GM21447 (cell line): ENCODE measurements at regions not wholly inside any gene's neighbourhood (a gene's known extent, or its start where the extent isn't known, plus 50 kb on each side); places are given as distances from the start of the nearest gene placed in this dataset.

Experiments
- ATAC-seq: cut with Tn5 transposase; IDR thresholded peaks from one replicate; pipeline ENCODE4 v1.9.1; 2021; ENCODE audit not compliant: unreplicated experiment

DNA sequence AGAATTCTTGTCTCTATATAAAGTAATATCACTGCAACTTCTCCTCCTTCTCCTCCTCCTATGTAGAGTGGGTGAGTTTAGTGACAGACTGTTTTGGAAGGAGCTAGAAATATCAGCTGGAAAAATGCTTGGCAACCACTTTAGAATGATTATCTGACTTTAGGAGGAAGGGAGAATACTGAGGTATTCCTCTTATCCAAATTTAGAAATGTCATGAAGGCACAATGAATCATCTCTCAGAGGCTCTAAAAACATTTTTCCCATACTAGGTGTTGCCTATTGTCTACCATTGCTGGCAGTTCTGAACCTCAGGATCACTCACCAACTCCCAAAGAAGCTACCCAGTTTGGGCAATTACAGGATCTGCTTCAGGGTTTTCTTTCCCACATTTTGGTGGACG lies 306.6 kb upstream of the ATP2B1 start:
- no peak for ATAC-seq

GRCh38 chr12:90013409-90013808 lies 304.8 kb upstream of the ATP2B1 start:
- peak; percentile 78 for ATAC-seq

GRCh38 chr12:90010089-90010488 lies 301.5 kb upstream of the ATP2B1 start:
- ATAC-seq = no peak

DNA sequence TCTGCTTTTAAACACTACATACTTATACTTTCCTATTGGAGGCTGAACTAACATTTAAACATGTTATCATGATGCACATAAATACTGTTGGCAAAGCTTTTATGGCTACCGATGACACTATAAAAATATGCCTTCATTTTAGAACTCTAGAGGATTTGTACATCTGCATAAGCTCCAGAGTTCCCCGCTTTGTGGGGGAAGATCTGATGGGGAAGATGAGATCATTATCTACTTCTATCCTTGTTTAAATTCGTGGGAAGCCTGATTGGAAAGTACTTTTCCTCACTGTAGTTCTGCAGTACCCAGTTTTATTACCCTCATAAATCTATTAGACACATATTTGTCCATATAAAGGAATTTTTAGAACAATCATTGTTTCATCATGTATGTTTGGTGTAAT lies 299.6 kb upstream of the ATP2B1 start:
- ATAC-seq = no peak

- ATAC-seq = no peak
Measured at GRCh38 chr12:90004319-90005074, 295.9 kb upstream of the ATP2B1 start.

- ATAC-seq = no peak
Measured at GRCh38 chr12:90003688-90004087, 295.1 kb upstream of the ATP2B1 start.

DNA sequence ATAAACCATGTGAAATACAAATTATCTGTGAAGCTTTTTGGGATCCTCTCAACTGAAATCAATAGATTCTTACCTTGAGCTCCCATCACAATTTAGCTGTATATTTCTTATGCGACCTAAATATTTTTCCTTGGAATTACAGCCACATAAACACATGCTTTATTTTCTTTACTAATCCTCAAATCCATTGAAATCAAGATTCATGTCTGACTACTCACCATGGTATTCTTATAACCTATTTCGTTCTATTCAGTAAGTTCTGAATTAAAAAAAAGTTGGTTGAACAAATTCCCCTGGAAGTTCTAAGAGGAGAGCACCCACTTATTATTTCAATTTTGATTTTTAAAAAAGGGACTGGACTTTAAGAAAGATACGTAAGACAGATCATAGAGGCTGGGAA lies 292.1 kb upstream of the ATP2B1 start:
- no peak for ATAC-seq

DNA sequence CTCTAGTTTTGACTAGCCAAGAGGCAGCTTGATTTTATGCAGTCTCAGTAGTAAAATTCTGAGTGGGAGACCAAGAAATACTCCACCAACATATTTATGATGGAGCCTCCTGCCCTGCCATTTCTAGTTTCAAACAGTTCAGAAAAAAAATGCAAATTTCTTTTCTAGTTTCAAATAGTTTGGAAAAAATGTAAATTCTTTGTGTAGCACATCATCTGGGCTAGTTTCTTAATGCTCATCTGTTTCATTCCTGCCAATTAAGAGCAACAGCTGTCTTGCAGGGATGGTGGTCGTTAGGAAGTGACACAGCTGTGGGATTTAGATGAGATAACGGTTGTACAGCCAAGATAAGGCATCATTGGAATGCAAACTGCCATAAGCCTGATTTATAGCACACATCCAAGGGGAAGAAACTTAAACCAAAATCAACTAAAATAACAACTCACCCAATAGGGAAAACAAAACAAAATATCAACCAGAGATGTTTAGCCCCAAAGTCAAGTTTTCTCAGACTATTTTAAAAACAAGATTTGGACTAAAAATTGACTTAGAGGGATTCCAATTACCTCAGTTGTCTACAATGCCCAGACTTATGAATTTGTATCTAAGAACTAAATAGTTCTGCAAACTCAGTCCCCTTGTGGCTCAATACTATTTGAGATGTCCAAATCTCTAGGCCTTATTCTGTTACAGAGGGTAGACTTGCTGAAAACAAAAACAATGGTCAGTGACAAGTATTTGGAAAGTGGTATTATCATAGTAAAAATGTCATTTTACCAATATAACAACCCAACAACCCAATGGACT lies 291.3 kb upstream of the ATP2B1 start:
- ATAC-seq = no peak

DNA sequence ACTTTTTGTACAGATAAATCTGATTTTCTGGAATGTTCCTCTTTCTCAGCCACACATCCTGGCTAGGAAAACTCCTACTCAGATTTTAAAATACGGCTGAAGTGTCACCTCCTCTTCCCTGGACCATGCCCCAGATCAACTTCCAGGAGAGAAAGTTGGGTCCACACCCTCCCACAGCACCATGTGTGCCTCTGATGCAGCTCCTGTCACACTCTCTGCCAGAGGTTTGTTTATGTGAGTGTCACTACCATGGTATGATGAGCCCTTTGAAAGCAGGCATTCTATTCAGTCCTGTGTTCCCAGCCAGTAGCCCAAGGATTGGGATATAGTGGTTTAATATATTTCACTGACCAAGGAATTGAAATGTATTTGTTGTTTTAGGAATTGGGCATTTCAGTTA lies 287.2 kb upstream of the ATP2B1 start:
- no peak for ATAC-seq

- no peak for ATAC-seq
Measured at GRCh38 chr12:89994911-89995310, 286.3 kb upstream of the ATP2B1 start.

DNA sequence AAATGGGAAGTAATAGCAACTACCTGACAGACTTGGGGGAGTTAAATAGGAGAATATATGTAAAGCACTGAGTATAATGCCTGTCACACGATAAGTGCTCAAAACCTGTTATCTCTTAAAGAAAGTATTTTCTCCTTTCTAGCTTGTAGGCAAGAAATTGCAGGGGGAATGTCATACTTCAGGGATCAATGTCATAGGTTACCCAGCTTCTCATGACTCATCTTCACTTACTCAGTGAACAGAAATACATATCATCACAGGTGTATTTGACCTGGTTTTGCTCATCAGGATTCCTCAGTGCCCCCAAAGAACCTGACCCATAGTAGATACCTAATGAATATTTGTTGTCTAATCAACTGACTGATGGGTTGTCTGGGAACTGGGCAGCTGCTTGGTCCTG lies 285.0 kb upstream of the ATP2B1 start:
- no peak for ATAC-seq

DNA sequence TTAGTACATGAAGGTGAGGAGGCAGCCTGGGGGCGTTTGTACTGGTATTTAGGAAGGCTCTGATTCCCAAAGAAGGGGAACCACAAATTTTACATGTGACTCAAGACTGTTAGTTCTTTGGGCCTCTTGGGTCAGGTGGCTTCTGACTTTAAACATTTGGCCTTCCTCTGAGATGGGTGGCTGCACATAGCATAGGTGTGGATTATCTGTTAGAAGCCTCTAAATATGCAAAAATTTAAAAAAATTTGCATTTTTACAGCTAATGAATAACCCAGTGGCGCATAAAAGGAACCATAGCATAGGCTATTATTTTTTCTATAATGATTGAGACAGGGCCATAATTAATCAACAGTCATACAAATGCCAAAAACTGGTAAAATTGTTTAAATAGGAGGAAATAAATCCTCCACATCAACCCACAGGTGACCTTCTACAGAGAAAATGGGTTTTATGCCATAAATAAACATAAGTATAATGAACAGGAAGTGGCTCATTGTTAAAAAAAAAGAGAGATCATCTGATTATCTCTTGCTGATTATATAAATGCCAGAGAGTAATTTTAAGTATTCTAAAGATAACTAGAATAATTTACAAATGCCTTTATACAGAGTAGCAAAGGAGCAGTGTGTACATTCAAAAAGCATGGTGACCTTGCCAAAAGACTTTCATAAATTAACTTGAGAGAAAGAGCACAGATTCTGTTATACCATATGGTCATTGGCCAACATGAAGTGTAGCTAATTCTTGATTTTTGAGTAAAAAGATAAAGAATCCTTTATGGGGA lies 284.2 kb upstream of the ATP2B1 start:
- no peak for ATAC-seq

DNA sequence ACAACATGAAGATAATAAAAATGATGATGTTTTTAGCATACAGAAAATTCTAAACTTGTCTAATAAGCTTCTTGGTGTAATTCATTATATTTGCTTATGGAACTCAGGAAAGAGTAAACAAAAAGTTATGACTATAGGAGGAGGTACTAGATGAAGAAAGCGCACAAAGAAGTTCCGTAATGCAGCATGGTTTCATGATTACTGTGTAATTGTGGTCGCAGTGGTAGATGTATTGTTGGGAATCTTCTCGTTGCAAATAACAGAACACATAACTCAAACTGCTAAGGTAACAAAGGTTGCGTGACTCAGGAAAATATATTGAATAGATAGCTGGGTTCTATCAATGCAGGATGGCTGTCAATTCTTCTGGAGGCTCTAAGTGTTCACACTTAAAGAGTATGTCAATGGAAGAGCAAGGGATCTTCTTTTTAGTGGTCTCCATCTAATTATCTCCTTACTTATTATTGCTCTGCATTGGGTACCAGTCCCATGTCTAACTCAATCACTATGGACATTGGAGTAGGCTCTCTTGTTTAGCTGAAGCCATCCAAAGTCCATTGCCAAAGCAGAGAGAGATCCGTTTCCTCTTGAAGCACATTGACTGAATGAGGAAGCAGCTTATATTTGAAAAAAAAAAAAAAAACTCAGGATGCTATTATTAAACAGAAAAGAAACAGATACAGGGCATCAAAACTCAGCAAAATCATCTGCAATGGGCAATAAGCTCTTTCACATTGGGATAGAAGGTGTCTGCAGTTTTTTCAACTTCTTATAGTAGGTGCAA lies 283.4 kb upstream of the ATP2B1 start:
- ATAC-seq = no peak

- no peak for ATAC-seq
Measured at GRCh38 chr12:89988188-89988915, 279.7 kb upstream of the ATP2B1 start.

DNA sequence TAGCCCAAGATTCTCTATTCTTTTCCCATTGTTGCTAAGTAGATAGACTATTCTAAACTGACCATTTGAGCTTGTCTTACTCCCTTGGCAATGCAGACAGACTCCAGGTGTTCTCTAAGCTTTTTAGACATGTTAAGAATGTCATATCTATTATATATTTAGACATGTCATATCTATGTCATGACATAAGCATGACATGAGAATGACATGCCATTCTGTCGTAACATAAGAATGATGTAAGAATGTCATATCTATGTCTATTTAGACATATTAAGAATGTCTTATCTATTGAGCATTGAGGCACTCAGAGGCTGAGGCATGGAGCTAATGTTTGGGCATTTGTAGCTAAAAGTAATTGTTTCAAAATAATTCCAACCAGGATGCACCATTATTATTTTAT lies 277.3 kb upstream of the ATP2B1 start:
- ATAC-seq = no peak

- no peak for ATAC-seq
Measured at GRCh38 chr12:89984846-89985245, 276.2 kb upstream of the ATP2B1 start.

DNA sequence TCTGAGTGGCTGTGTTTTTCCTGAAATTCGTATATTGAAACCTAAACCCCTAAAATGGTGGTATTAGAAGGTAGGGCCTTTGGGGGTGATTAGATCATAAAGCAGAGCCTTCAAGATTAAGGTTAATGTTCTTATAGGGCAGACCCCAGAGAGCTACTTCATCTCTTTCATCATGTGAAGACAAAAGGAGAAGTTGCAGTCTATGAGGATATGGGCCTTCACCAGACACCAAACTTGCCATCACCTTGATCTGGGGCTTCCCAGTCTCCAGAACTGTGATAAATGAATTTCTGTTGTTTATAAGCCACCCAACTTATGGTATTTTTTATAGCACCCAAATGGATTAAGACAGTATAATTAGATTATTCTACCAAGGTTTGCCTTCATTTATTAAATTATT lies 275.0 kb upstream of the ATP2B1 start:
- ATAC-seq = no peak

GRCh38 chr12:89980236-89980635 lies 271.6 kb upstream of the ATP2B1 start:
- ATAC-seq = no peak

DNA sequence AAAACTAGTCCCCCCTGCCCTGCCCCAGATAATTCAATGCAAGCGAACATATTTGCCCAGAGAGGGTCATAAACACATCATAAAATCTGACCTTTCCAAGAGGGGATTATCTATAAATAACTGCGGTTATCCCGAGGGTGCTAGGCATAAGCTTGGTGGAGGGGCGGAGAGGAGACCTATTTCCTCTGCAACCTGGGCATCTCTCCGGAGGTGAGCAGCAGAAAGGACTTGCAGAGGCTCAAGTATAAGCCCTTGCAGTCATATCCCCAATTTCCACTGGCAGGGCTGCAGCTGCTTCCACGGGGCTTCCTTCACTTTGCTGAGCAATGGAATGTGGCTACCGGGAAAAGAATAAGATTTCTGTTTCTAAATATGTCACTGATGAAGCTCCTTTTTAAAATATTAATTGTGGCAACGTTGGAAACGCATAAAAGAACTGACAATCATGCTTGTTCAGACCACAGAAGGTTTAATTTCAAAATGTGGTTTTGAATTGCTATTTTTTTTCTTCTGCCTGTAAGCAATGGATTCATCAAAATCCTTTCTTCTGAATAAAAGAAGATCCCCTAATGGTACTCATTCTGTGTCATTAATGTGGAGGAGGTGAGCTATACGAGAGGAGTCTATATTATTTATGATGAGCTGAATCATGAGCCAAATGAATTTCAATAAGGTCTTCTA lies 268.9 kb upstream of the ATP2B1 start:
- ATAC-seq = no peak

GRCh38 chr12:89976866-89977265 lies 268.2 kb upstream of the ATP2B1 start:
- no peak for ATAC-seq
